A673 (cell line): ENCODE measurements at regions not wholly inside any gene's neighbourhood (a gene's known extent, or its start where the extent isn't known, plus 50 kb on each side); places are given as distances from the start of the nearest gene placed in this dataset.

ENCODE experiments used
- BruUV-seq: library from RNA; stranded (reverse); fragments of 400-500 nt; replicated peaks from 2 replicates; lab custom pipeline; 2021; lab: Mats Ljungman, UMichigan
- CTCF ChIA-PET: fragments of 300-600 bp; sonication (Branson Sonifier 250); formaldehyde crosslinking; loops from one replicate; lab custom pipeline; 2022; ENCODE audit warnings: antibody characterized with exemption; lab: Charles Lee
- POLR2A ChIA-PET: fragments of 300-600 bp; sonication (Branson Sonifier 250); formaldehyde crosslinking; loops from one replicate; lab custom pipeline; 2022; ENCODE audit warnings: antibody characterized with exemption; ENCODE audit not compliant: low non-redundant PET; lab: Charles Lee
- DNase-seq: peaks from one replicate; pipeline ENCODE4 v3.0.0-alpha.2; 2015; ENCODE audit warnings: low spot score
- H3K27ac ChIP-seq: fragments of 200-600 bp; sonication (generic); 2 replicates; pipeline ENCODE4 v1.5.1; 2016; ENCODE audit warnings: mixed run types, low read depth, mild to moderate bottlenecking, mixed read lengths, antibody characterized with exemption, low read length; ENCODE audit not compliant: poor library complexity, severe bottlenecking
- H3K27me3 ChIP-seq: fragments of 200-600 bp; sonication (generic); replicated peaks from 2 replicates; pipeline ENCODE4 v1.6.1; 2017; ENCODE audit warnings: mixed run types, low read depth, mild to moderate bottlenecking, mixed read lengths, antibody characterized with exemption, low read length; ENCODE audit not compliant: insufficient read depth, poor library complexity
- H3K36me3 ChIP-seq: fragments of 200-600 bp; sonication (generic); 2 replicates; pipeline ENCODE4 v1.6.1; 2016; ENCODE audit warnings: mixed run types, mild to moderate bottlenecking, mixed read lengths, antibody characterized with exemption, low read length; ENCODE audit not compliant: insufficient read depth, poor library complexity, severe bottlenecking
- H3K4me1 ChIP-seq: fragments of 200-600 bp; sonication (generic); 2 replicates; pipeline ENCODE4 v1.6.1; 2017; ENCODE audit warnings: mixed run types, mild to moderate bottlenecking, mixed read lengths, antibody characterized with exemption, low read length; ENCODE audit not compliant: insufficient read depth, poor library complexity, severe bottlenecking
- H3K4me3 ChIP-seq: fragments of 200-600 bp; sonication (generic); 2 replicates; pipeline ENCODE4 v1.5.1; 2016; ENCODE audit warnings: low read depth, mixed run types, mild to moderate bottlenecking, mixed read lengths, low read length; ENCODE audit not compliant: poor library complexity, severe bottlenecking
- H3K9me3 ChIP-seq: fragments of 200-600 bp; sonication (generic); 2 replicates; pipeline ENCODE4 v1.6.1; 2016; ENCODE audit warnings: mixed run types, low read depth, mild to moderate bottlenecking, mixed read lengths, antibody characterized with exemption, low read length; ENCODE audit not compliant: poor library complexity, severe bottlenecking
- CTCF ChIP-seq: fragments of 300-800, 200-600 bp; sonication (generic); conservative IDR thresholded peaks from 2 replicates; pipeline ENCODE4 v1.5.1; 2017; ENCODE audit warnings: low read depth, mild to moderate bottlenecking, antibody characterized with exemption, low read length, moderate library complexity, mixed read lengths
- EZH2 ChIP-seq: fragments of 200-600 bp; sonication (generic); IDR thresholded peaks from 2 replicates; pipeline ENCODE4 v1.6.1; 2017; ENCODE audit warnings: borderline replicate concordance, low read depth, mild to moderate bottlenecking, mixed read lengths, antibody characterized with exemption, low read length; ENCODE audit not compliant: poor library complexity, severe bottlenecking
- intact Hi-C: fragments of 100-400 bp; cut with micrococcal nuclease; formaldehyde crosslinking; loops from one replicate; pipeline ENCODE4 v1.10.0; 2022; ENCODE audit not compliant: unreplicated experiment

GRCh38 chr9:117887383-117887782 is 183.2 kb downstream of the TLR4 start:
- Histone ChIP-seq H3K4me3 (no peak overlapping the region), H3K36me3 (no peaks in the 10 kb centered on the region), H3K27ac (no peak overlapping the region), H3K4me1 (no peaks in the 10 kb centered on the region), H3K9me3 (no peaks in the 10 kb centered on the region), H3K27me3 (no peaks in the 10 kb centered on the region)
- no TSS peak for BruUV-seq
- TF ChIP-seq CTCF (no peak), EZH2 (no peak)
- ChIA-PET POLR2A (no interaction called here), CTCF (no interaction called here)
- DNase-seq: no peak
- intact Hi-C loops: no loop called here

DNA sequence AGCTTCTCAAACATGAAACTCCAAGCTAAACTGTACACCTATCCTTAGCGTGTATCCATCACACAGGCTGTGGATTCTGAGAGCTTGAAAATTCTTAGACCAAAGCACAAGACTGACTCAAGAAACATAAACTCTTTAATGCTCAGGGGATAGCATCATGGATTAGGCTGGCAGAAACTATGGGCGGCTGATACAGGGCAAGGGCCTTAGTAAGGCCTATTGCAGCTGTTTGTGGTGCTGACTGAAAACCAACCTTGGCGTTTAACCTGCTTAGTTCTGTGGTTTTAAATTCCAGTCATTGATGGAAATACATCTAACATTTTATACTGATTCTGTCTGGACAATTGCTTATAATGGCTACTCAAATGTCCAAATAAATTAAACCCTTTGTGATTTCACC is 183.7 kb downstream of the TLR4 start:
- H3K4me1 ChIP-seq: no peaks in the 10 kb centered on the region
- no peak overlapping the region for H3K27ac ChIP-seq
- H3K27me3 ChIP-seq: no peaks in the 10 kb centered on the region
- no peaks in the 10 kb centered on the region for H3K9me3 ChIP-seq
- no TSS peak for BruUV-seq
- no peaks in the 10 kb centered on the region for H3K36me3 ChIP-seq
- no peak for TF ChIP-seq EZH2
- TF ChIP-seq CTCF: no peak
- ChIA-PET POLR2A (no interaction called here), CTCF (no interaction called here)
- intact Hi-C loops: no loop called here
- no peak overlapping the region for H3K4me3 ChIP-seq
- DNase-seq: no peak

- TF ChIP-seq CTCF: no peak
- no peak for TF ChIP-seq EZH2
- ChIA-PET POLR2A (no interaction called here), CTCF (no interaction called here)
- Histone ChIP-seq H3K4me1 (no peaks in the 10 kb centered on the region), H3K27me3 (no peaks in the 10 kb centered on the region), H3K4me3 (no peak overlapping the region), H3K36me3 (no peaks in the 10 kb centered on the region), H3K9me3 (no peaks in the 10 kb centered on the region), H3K27ac (no peak overlapping the region)
- DNase-seq: no peak
- intact Hi-C loops: no loop called here
- BruUV-seq: no TSS peak
Observed at GRCh38 chr9:117903453-117903852, 199.2 kb downstream of the TLR4 start.
